ENCODE measurements at regions not wholly inside any gene's neighbourhood (a gene's known extent, or its start where the extent isn't known, plus 50 kb on each side); places are given as distances from the start of the nearest gene placed in this dataset.

- no peak for DNase-seq
Observed at GRCh38 chr2:188203776-188204175, 87.9 kb upstream of the GULP1 start.

- no peak for DNase-seq
Observed at GRCh38 chr2:188204824-188205223, 86.8 kb upstream of the GULP1 start.

GRCh38 chr2:188207554-188207953 lies 84.1 kb upstream of the GULP1 start:
- no peak for DNase-seq

GRCh38 chr2:188209218-188209617 lies 82.5 kb upstream of the GULP1 start:
- DNase-seq = no peak

GRCh38 chr2:188217264-188217663 lies 74.4 kb upstream of the GULP1 start:
- no peak for DNase-seq

GRCh38 chr2:188219541-188219940 lies 72.1 kb upstream of the GULP1 start:
- no peak for DNase-seq

- no peak for DNase-seq
Observed at GRCh38 chr2:188220535-188220934, 71.1 kb upstream of the GULP1 start.

- no peak for DNase-seq
Observed at GRCh38 chr2:188227713-188228112, 64.0 kb upstream of the GULP1 start.

GRCh38 chr2:188235364-188235763 lies 56.3 kb upstream of the GULP1 start:
- DNase-seq = no peak

- DNase-seq = no peak
Observed at GRCh38 chr2:188238386-188238785, 53.3 kb upstream of the GULP1 start.

Measured in nucleus accumbens (tissue), 56 donors.